HepG2 (cell line): ENCODE measurements at regions not wholly inside any gene's neighbourhood (a gene's known extent, or its start where the extent isn't known, plus 50 kb on each side); places are given as distances from the start of the nearest gene placed in this dataset.

Experiments used
- ATAC-seq: fragments of 200-7000 bp; cut with Tn5 transposase; 3 replicates; pipeline ENCODE4 v1.9.1; 2020; ENCODE audit warnings: mild to moderate bottlenecking, moderate library complexity
- BruUV-seq: library from RNA; stranded (reverse); fragments of 400-500 nt; replicated peaks from 2 replicates; lab custom pipeline; 2021; lab: Mats Ljungman, UMichigan
- CTCF ChIA-PET: fragments of 300-600 bp; formaldehyde crosslinking; extraction: SDS; loops from one replicate; lab custom pipeline; 2021; ENCODE audit warnings: low total read pairs, inconsistent platforms, low intra/inter-chr PET ratio; lab: Yijun Ruan, JAX
- POLR2A ChIA-PET: fragments of 350-600 bp; sonication (Branson Sonifier 250); formaldehyde crosslinking; loops from one replicate; lab custom pipeline; 2020; ENCODE audit warnings: antibody characterized with exemption, inconsistent platforms; lab: Yijun Ruan, JAX
- DNase-seq: peaks from one replicate; pipeline ENCODE4 v3.0.0-alpha.2; 2015; ENCODE audit warnings: low spot score
- FAIRE-seq: peaks from 3 replicates; lab custom pipeline; 2011; peaks lifted over from hg19 to GRCh38; lab: Jason Lieb, UNC
- H2AFZ ChIP-seq: one replicate; pipeline ENCODE4 v1.6.1; 2011; ENCODE audit warnings: low read length, inconsistent platforms
- H3K27ac ChIP-seq: fragments of 300-600 bp; 3 replicates; pipeline ENCODE4 v1.8.0; 2011; ENCODE audit warnings: mixed run types, mild to moderate bottlenecking, mixed read lengths, low read length, inconsistent platforms; ENCODE audit not compliant: insufficient read depth; ENCODE audit errors: extremely low read length
- H3K27me3 ChIP-seq, 2 experiments: fragments of 200-600 bp in 1 of 2; 2 replicates in 1 of 2; 3 replicates in 1 of 2; pipeline versions ENCODE4 v1.6.0 to v1.8.0; 2011; ENCODE audit warnings: low read length in 2 of 2, mild to moderate bottlenecking in 2 of 2, moderate library complexity in 2 of 2, inconsistent platforms in 1 of 2; ENCODE audit not compliant: insufficient read depth in 2 of 2, control insufficient read depth in 1 of 2
- H3K36me3 ChIP-seq, 2 experiments: fragments of 200-600 bp in 1 of 2; replicated peaks in 1 of 2; 2 replicates in 1 of 2; 3 replicates in 1 of 2; pipeline versions ENCODE4 v1.5.1 to v1.8.0; 2011; ENCODE audit warnings: low read length in 2 of 2, inconsistent platforms in 1 of 2; ENCODE audit not compliant: insufficient read depth in 2 of 2, control insufficient read depth in 1 of 2
- H3K4me1 ChIP-seq: 2 replicates; pipeline ENCODE4 v1.5.1; 2012; ENCODE audit warnings: low read length, inconsistent platforms; ENCODE audit not compliant: insufficient read depth
- H3K4me2 ChIP-seq: 2 replicates; pipeline ENCODE4 v1.6.0; 2011; ENCODE audit warnings: low read depth, low read length, inconsistent platforms
- H3K4me3 ChIP-seq, 3 experiments: fragments of 200-600 bp in 1 of 3; sonication (generic), shearing (Covaris generic) in 1 of 3; replicated peaks in 1 of 3; 2 replicates each; pipeline ENCODE4 v1.5.1; 2011 to 2016; ENCODE audit warnings: low read length in 3 of 3, inconsistent platforms in 2 of 3, low read depth in 2 of 3, mild to moderate bottlenecking in 2 of 3, control low read depth in 1 of 3, mixed read lengths in 1 of 3; ENCODE audit not compliant: insufficient read depth in 1 of 3
- H3K79me2 ChIP-seq: one replicate; pipeline ENCODE4 v1.6.1; 2011; ENCODE audit warnings: low read length, inconsistent platforms; ENCODE audit not compliant: insufficient read depth
- H3K9ac ChIP-seq: 2 replicates; pipeline ENCODE4 v1.6.0; 2011; ENCODE audit warnings: mild to moderate bottlenecking, low read depth, low read length, inconsistent platforms; ENCODE audit not compliant: insufficient read depth
- H3K9me3 ChIP-seq: 2 replicates; pipeline ENCODE4 v1.5.1; 2012; ENCODE audit warnings: mild to moderate bottlenecking, low read length
- H4K20me1 ChIP-seq: 2 replicates; pipeline ENCODE4 v1.6.0; 2011; ENCODE audit warnings: inconsistent platforms, mild to moderate bottlenecking, low read length, moderate library complexity; ENCODE audit not compliant: insufficient read depth
- BORCS8-MEF2B ChIP-seq: sonication (generic); formaldehyde crosslinking; IDR thresholded peaks from 2 replicates; pipeline ENCODE4 v1.8.0; 2022; ENCODE audit warnings: mild to moderate bottlenecking, missing genetic modification reagents
- CREM ChIP-seq, 2 experiments: sonication (generic) in 1 of 2; formaldehyde crosslinking in 1 of 2; IDR thresholded peaks; 2 replicates each; pipeline versions ENCODE4 v1.4.0 to v1.6.1; 2016 to 2020; ENCODE audit warnings: antibody characterized with exemption in 1 of 2, mild to moderate bottlenecking in 1 of 2, missing genetic modification reagents in 1 of 2
- HOXA5 ChIP-seq: sonication (generic); formaldehyde crosslinking; IDR thresholded peaks from 2 replicates; pipeline ENCODE4 v1.4.0; 2020; ENCODE audit warnings: missing genetic modification reagents
- KAT2B ChIP-seq: fragments of 150-350 bp; IDR thresholded peaks from 2 replicates; pipeline ENCODE4 v1.6.1; 2014; ENCODE audit warnings: low read depth, low read length, borderline replicate concordance
- RORA ChIP-seq: sonication (generic); formaldehyde crosslinking; IDR thresholded peaks from 2 replicates; pipeline ENCODE4 v1.5.0; 2020; ENCODE audit warnings: mild to moderate bottlenecking, missing genetic modification reagents, moderate library complexity
- SKIL ChIP-seq: sonication (generic); formaldehyde crosslinking; IDR thresholded peaks from 2 replicates; pipeline ENCODE4 v1.8.0; 2022; ENCODE audit warnings: missing genetic modification reagents, mild to moderate bottlenecking, moderate library complexity, borderline replicate concordance
- TFDP1 ChIP-seq: IDR thresholded peaks from 2 replicates; pipeline ENCODE4 v1.6.1; 2016; ENCODE audit warnings: missing compliant biosample characterization, missing genetic modification reagents, borderline replicate concordance
- U2AF1 ChIP-seq: fragments of 200-400 bp; formaldehyde crosslinking; optimal IDR thresholded peaks from 2 replicates; pipeline ENCODE3; 2017; ENCODE audit warnings: mild to moderate bottlenecking, low read depth, low read length
- ZFP90 ChIP-seq: sonication (generic); formaldehyde crosslinking; IDR thresholded peaks from 2 replicates; pipeline ENCODE4 v1.8.0; 2022; ENCODE audit warnings: missing genetic modification reagents, mild to moderate bottlenecking, inconsistent platforms, borderline replicate concordance
- ZNF331 ChIP-seq: sonication (generic); formaldehyde crosslinking; IDR thresholded peaks from 2 replicates; pipeline ENCODE4 v1.4.0; 2020; ENCODE audit warnings: missing genetic modification reagents
- ZNF484 ChIP-seq: sonication (generic); formaldehyde crosslinking; IDR thresholded peaks from 2 replicates; pipeline ENCODE4 v1.5.1; 2020; ENCODE audit warnings: mild to moderate bottlenecking, low read depth, missing genetic modification reagents, borderline replicate concordance
- ZNF562 ChIP-seq: sonication (generic); formaldehyde crosslinking; IDR thresholded peaks from 2 replicates; pipeline ENCODE4 v1.8.0; 2022; ENCODE audit warnings: missing genetic modification reagents, borderline replicate concordance
- ZNF577 ChIP-seq: sonication (generic); formaldehyde crosslinking; IDR thresholded peaks from 2 replicates; pipeline ENCODE4 v1.4.0; 2020; ENCODE audit warnings: mild to moderate bottlenecking, low read depth, missing genetic modification reagents, borderline replicate concordance
- ZNF891 ChIP-seq: sonication (generic); formaldehyde crosslinking; IDR thresholded peaks from 2 replicates; pipeline ENCODE4 v1.5.0; 2020; ENCODE audit warnings: mild to moderate bottlenecking, missing genetic modification reagents
- WGBS: methylation state at CpG from one replicate; pipeline ENCODE4 v1.1.6; 2017; ENCODE audit warnings: low lambda C conversion rate; 5-methylcytosine and 5-hydroxymethylcytosine counted together
- in situ Hi-C: cut with HindIII; loops from 2 replicates; pipeline ENCODE4 v1.10.0; 2017; ENCODE audit warnings: low pct_unique_long_range_greater_than_20kb; ENCODE audit not compliant: extremely low pct_ligation_motif_present
- intact Hi-C: fragments of 100-400 bp; cut with micrococcal nuclease; formaldehyde crosslinking; loops from one replicate; pipeline ENCODE4 v1.10.0; 2022; ENCODE audit not compliant: unreplicated experiment
- TF ChIP-seq, protein P1 (sequence below): sonication (generic); formaldehyde crosslinking; IDR thresholded peaks from 2 replicates; pipeline ENCODE4 v1.8.0; 2022; ENCODE audit warnings: low read depth, missing genetic modification reagents

GRCh38 chr14:66137081-66137480, 349.1 kb upstream of the CCDC196 start:
- intact Hi-C loops (no loop called here), in situ Hi-C loops (no loop called here)
- Histone ChIP-seq H3K4me3 (no peak overlapping the region), H3K9me3 (no peaks in the 10 kb centered on the region), H3K27me3 (no peaks in the 10 kb centered on the region), H4K20me1 (no peaks in the 10 kb centered on the region), H3K4me2 (no peak overlapping the region), H3K27ac (no peak overlapping the region), H3K9ac (no peak overlapping the region), H3K4me1 (no peaks in the 10 kb centered on the region), H2AFZ (no peak overlapping the region), H3K36me3 (no peaks in the 10 kb centered on the region), H3K79me2 (no peaks in the 10 kb centered on the region)
- FAIRE-seq (no peak), DNase-seq (no peak), ATAC-seq (no peak)
- ChIA-PET POLR2A (no interaction called here), CTCF (no interaction called here)
- 15% methylated on average over 8 of the region's 8 CpGs for WGBS
- no peak for TF ChIP-seq HOXA5 (CRISPR knock-in tag)
- no peak for TF ChIP-seq U2AF1
- TF ChIP-seq CREM (IDR thresholded peaks at IDR 0.05) = no peak
- TF ChIP-seq CREM (CRISPR knock-in tag; IDR thresholded peaks at IDR 0.05) = no peak
- BruUV-seq = no TSS peak

- CTCF ChIA-PET = no interaction called here
- DNase-seq (no peak), FAIRE-seq (no peak), ATAC-seq (no peak)
- in situ Hi-C loops = no loop called here
- H3K36me3 ChIP-seq = no peaks in the 10 kb centered on the region
- no TSS peak for BruUV-seq
- no peaks in the 10 kb centered on the region for H4K20me1 ChIP-seq
- no peak overlapping the region for H2AFZ ChIP-seq
- H3K4me2 ChIP-seq = no peak overlapping the region
- no peaks in the 10 kb centered on the region for H3K4me1 ChIP-seq
- H3K9ac ChIP-seq = no peak overlapping the region
- intact Hi-C loops = no loop called here
- POLR2A ChIA-PET = no interaction called here
- no peak overlapping the region for H3K27ac ChIP-seq
- H3K4me3 ChIP-seq = no peak overlapping the region
- no peaks in the 10 kb centered on the region for H3K9me3 ChIP-seq
- H3K27me3 ChIP-seq = no peaks in the 10 kb centered on the region
- no peaks in the 10 kb centered on the region for H3K79me2 ChIP-seq
- TF ChIP-seq RORA (CRISPR knock-in tag) = no peak
- no peak for TF ChIP-seq ZNF331 (CRISPR knock-in tag)
- no peak for TF ChIP-seq ZNF484
- TF ChIP-seq, protein P1, sequence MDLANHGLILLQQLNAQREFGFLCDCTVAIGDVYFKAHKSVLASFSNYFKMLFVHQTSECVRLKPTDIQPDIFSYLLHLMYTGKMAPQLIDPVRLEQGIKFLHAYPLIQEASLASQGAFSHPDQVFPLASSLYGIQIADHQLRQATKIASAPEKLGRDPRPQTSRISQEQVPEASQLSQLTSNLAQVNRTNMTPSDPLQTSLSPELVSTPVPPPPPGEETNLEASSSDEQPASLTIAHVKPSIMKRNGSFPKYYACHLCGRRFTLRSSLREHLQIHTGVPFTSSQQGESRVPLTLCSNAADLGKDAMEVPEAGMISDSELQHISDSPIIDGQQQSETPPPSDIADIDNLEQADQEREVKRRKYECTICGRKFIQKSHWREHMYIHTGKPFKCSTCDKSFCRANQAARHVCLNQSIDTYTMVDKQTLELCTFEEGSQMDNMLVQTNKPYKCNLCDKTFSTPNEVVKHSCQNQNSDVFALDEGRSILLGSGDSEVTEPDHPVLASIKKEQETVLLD (CRISPR knock-in tag) = no peak
- no peak for TF ChIP-seq TFDP1 (CRISPR knock-in tag)
- no peak for TF ChIP-seq BORCS8-MEF2B (CRISPR knock-in tag)
- no peak for TF ChIP-seq ZNF891 (CRISPR knock-in tag)
- TF ChIP-seq ZNF562 (CRISPR knock-in tag) = no peak
- TF ChIP-seq ZNF577 = no peak
- no peak for TF ChIP-seq ZFP90 (CRISPR knock-in tag)
- TF ChIP-seq KAT2B = no peak
- TF ChIP-seq SKIL (CRISPR knock-in tag) = no peak
Observed at GRCh38 chr14:66139432-66139831, 346.7 kb upstream of the CCDC196 start.
